OCI-LY7 (cell line): ENCODE measurements at regions not wholly inside any gene's neighbourhood (a gene's known extent, or its start where the extent isn't known, plus 50 kb on each side); places are given as distances from the start of the nearest gene placed in this dataset.

Source experiments
- BruUV-seq: library from RNA; stranded (reverse); fragments of 400-500 nt; replicated peaks from 2 replicates; lab custom pipeline; 2021; lab: Mats Ljungman, UMichigan
- CTCF ChIA-PET: fragments of 300-600 bp; sonication (Branson Sonifier 250); formaldehyde crosslinking; loops from one replicate; lab custom pipeline; 2022; ENCODE audit warnings: antibody characterized with exemption; ENCODE audit not compliant: unreplicated experiment; lab: Charles Lee
- POLR2A ChIA-PET: fragments of 300-600 bp; sonication (Branson Sonifier 250); formaldehyde crosslinking; loops from one replicate; lab custom pipeline; 2022; ENCODE audit warnings: antibody characterized with exemption; lab: Charles Lee
- DNase-seq: peaks from one replicate; pipeline ENCODE4 v3.0.0-alpha.2; 2015; ENCODE audit warnings: low spot score
- H2AFZ ChIP-seq: fragments of 200-600 bp; sonication (generic), shearing (Covaris generic); 2 replicates; pipeline ENCODE4 v1.6.1; 2014; ENCODE audit warnings: mild to moderate bottlenecking, antibody characterized with exemption, low read length, moderate library complexity
- H3K27ac ChIP-seq: fragments of 200-600 bp; sonication (generic); 2 replicates; pipeline ENCODE4 v1.5.1; 2014; ENCODE audit warnings: mixed run types, low read depth, mild to moderate bottlenecking, moderate library complexity, low read length, inconsistent platforms; ENCODE audit not compliant: poor library complexity, severe bottlenecking
- H3K36me3 ChIP-seq: fragments of 200-600 bp; sonication (generic); 2 replicates; pipeline ENCODE4 v1.6.1; 2014; ENCODE audit warnings: mild to moderate bottlenecking, antibody characterized with exemption, low read length, moderate library complexity, mixed read lengths; ENCODE audit not compliant: insufficient read depth
- H3K4me1 ChIP-seq: fragments of 200-600 bp; sonication (generic); 2 replicates; pipeline ENCODE4 v1.5.1; 2014; ENCODE audit warnings: mild to moderate bottlenecking, low read length; ENCODE audit not compliant: insufficient read depth, poor library complexity, severe bottlenecking
- H3K4me2 ChIP-seq: fragments of 200-600 bp; sonication (generic); 2 replicates; pipeline ENCODE4 v1.6.1; 2014; ENCODE audit warnings: mild to moderate bottlenecking, low read length
- H3K4me3 ChIP-seq: fragments of 200-600 bp; sonication (generic); 2 replicates; pipeline ENCODE4 v1.5.1; 2014; ENCODE audit warnings: mild to moderate bottlenecking, low read depth, low read length; ENCODE audit not compliant: poor library complexity, severe bottlenecking
- H3K79me2 ChIP-seq: fragments of 200-600 bp; sonication (generic); 2 replicates; pipeline ENCODE4 v1.6.1; 2016; ENCODE audit warnings: low read depth, mild to moderate bottlenecking, low read length, moderate library complexity, mixed read lengths; ENCODE audit not compliant: insufficient read depth
- H3K9me2 ChIP-seq: fragments of 200-600 bp; sonication (generic); 2 replicates; pipeline ENCODE4 v1.6.1; 2016; ENCODE audit warnings: mild to moderate bottlenecking, low read length, mixed read lengths; ENCODE audit not compliant: insufficient read depth
- H3K9me3 ChIP-seq: fragments of 200-600 bp; sonication (generic); 2 replicates; pipeline ENCODE4 v1.6.1; 2014; ENCODE audit warnings: mild to moderate bottlenecking, mixed run types, low read length, mixed read lengths
- H4K20me1 ChIP-seq: fragments of 200-600 bp; sonication (generic); 2 replicates; pipeline ENCODE4 v1.6.1; 2014; ENCODE audit warnings: mild to moderate bottlenecking, antibody characterized with exemption, low read length, moderate library complexity, mixed read lengths; ENCODE audit not compliant: insufficient read depth
- CTCF ChIP-seq: fragments of 200-600 bp; sonication (generic); conservative IDR thresholded peaks from 2 replicates; pipeline ENCODE4 v1.5.1; 2014; ENCODE audit warnings: mild to moderate bottlenecking, antibody characterized with exemption, low read length, moderate library complexity, mixed read lengths
- EZH2phosphoT487 ChIP-seq: fragments of 200-600 bp; sonication (generic); IDR thresholded peaks from 2 replicates; pipeline ENCODE4 v1.6.1; 2018; ENCODE audit warnings: low read depth, borderline replicate concordance, mild to moderate bottlenecking, mixed run types, antibody characterized with exemption, low read length, moderate library complexity, mixed read lengths
- intact Hi-C: fragments of 100-400 bp; cut with micrococcal nuclease; formaldehyde crosslinking; loops from one replicate; pipeline ENCODE4 v1.10.0; 2022; ENCODE audit not compliant: unreplicated experiment

GRCh38 chr1:115413208-115413607 lies 75.2 kb upstream of the NGF start:
- DNase-seq, result no peak
- no peaks in the 10 kb centered on the region for H3K79me2 ChIP-seq
- no peak overlapping the region for H3K27ac ChIP-seq
- H3K9me3 ChIP-seq, result no peaks in the 10 kb centered on the region
- TF ChIP-seq EZH2phosphoT487 (no peak), CTCF (no peak)
- no TSS peak for BruUV-seq
- CTCF ChIA-PET, result no interaction called here
- H3K4me3 ChIP-seq, result no peak overlapping the region
- no peaks in the 10 kb centered on the region for H3K4me1 ChIP-seq
- H3K36me3 ChIP-seq, result no peaks in the 10 kb centered on the region
- H3K9me2 ChIP-seq, result no peaks in the 10 kb centered on the region
- POLR2A ChIA-PET, result no interaction called here
- H4K20me1 ChIP-seq, result no peaks in the 10 kb centered on the region
- H2AFZ ChIP-seq, result no peak overlapping the region
- intact Hi-C loops, result no loop called here
- no peak overlapping the region for H3K4me2 ChIP-seq

DNA sequence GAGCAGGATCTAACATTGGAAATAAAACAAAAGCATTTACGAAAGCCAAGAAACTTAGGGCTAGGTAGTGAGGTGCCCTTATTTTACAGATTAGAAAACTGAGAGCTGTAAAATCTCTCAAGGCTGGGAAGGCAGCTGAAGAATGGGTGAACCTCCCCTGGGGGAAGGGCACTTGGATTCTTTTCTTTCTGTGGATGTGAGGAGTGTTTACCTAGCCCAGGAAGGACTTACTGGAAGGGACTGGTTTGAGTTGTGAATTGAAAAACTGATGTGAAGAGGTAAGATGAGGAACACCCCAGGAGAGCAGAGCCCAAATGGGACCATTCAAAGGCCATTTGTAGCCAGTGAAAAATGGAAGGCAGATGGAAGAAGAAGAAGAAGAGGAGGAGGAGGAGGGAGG lies 74.7 kb upstream of the NGF start:
- Histone ChIP-seq H3K36me3 (no peaks in the 10 kb centered on the region), H3K27ac (no peak overlapping the region), H3K4me1 (no peaks in the 10 kb centered on the region), H3K79me2 (no peaks in the 10 kb centered on the region), H3K4me3 (no peak overlapping the region), H3K4me2 (no peak overlapping the region), H4K20me1 (no peaks in the 10 kb centered on the region), H3K9me3 (no peaks in the 10 kb centered on the region), H2AFZ (no peak overlapping the region), H3K9me2 (no peaks in the 10 kb centered on the region)
- no peak for DNase-seq
- no TSS peak for BruUV-seq
- intact Hi-C loops, result no loop called here
- TF ChIP-seq CTCF (no peak), EZH2phosphoT487 (no peak)
- ChIA-PET POLR2A (no interaction called here), CTCF (no interaction called here)

GRCh38 chr1:115412286-115412685 lies 74.2 kb upstream of the NGF start:
- TF ChIP-seq CTCF (no peak), EZH2phosphoT487 (no peak)
- Histone ChIP-seq H3K79me2 (no peaks in the 10 kb centered on the region), H3K9me3 (no peaks in the 10 kb centered on the region), H3K4me3 (no peak overlapping the region), H3K4me1 (no peaks in the 10 kb centered on the region), H2AFZ (no peak overlapping the region), H3K36me3 (no peaks in the 10 kb centered on the region), H3K27ac (no peak overlapping the region), H3K9me2 (no peaks in the 10 kb centered on the region), H3K4me2 (no peak overlapping the region), H4K20me1 (no peaks in the 10 kb centered on the region)
- ChIA-PET CTCF (no interaction called here), POLR2A (no interaction called here)
- no TSS peak for BruUV-seq
- DNase-seq, result no peak
- intact Hi-C loops, result no loop called here
